Nephron progenitor cell (in vitro differentiated cells): ENCODE measurements at regions not wholly inside any gene's neighbourhood (a gene's known extent, or its start where the extent isn't known, plus 50 kb on each side); places are given as distances from the start of the nearest gene placed in this dataset.
A peak's percentile ranks its signal among the peaks of the same experiment; 100 is the strongest.
"Not testable (repeated sequence)": the region's sequence is repeated elsewhere in the genome, so short reads cannot be mapped to it uniquely, and the experiment has no call there.

ENCODE experiments used
- DNase-seq: peaks from one replicate; pipeline ENCODE4 v3.0.0; 2021
- H3K27ac Mint-ChIP-seq: 2 replicates; pipeline ENCODE4 v1.8.0; 2021; ENCODE audit warnings: mild to moderate bottlenecking, moderate library complexity, mixed read lengths
- H3K27me3 Mint-ChIP-seq: 2 replicates; pipeline ENCODE4 v1.8.0; 2021; ENCODE audit warnings: mild to moderate bottlenecking, low read depth, mixed read lengths; ENCODE audit not compliant: poor library complexity
- H3K36me3 Mint-ChIP-seq: 2 replicates; pipeline ENCODE4 v1.8.0; 2021; ENCODE audit warnings: low read depth, mixed read lengths
- H3K4me1 Mint-ChIP-seq: 2 replicates; pipeline ENCODE4 v1.8.0; 2021; ENCODE audit warnings: mixed read lengths
- H3K4me3 Mint-ChIP-seq: 2 replicates; pipeline ENCODE4 v1.8.0; 2021; ENCODE audit warnings: mild to moderate bottlenecking, moderate library complexity, mixed read lengths
- H3K9me3 Mint-ChIP-seq: 2 replicates; pipeline ENCODE4 v1.8.0; 2021; ENCODE audit warnings: mild to moderate bottlenecking, moderate library complexity, mixed read lengths
- TF ChIP-seq, protein P1 (sequence below): fragments of 200-600 bp; sonication (generic); IDR thresholded peaks from 2 replicates; pipeline ENCODE4 v1.5.0; 2021; ENCODE audit warnings: antibody characterized with exemption

- Mint-ChIP-seq H3K36me3 (no peaks in the 10 kb centered on the region), H3K27ac (no peak overlapping the region), H3K27me3 (no peaks in the 10 kb centered on the region), H3K4me1 (peaks cover 21% of the 10 kb centered on the region), H3K4me3 (no peak overlapping the region), H3K9me3 (no peaks in the 10 kb centered on the region)
- DNase-seq = no peak
- TF ChIP-seq, protein P1, sequence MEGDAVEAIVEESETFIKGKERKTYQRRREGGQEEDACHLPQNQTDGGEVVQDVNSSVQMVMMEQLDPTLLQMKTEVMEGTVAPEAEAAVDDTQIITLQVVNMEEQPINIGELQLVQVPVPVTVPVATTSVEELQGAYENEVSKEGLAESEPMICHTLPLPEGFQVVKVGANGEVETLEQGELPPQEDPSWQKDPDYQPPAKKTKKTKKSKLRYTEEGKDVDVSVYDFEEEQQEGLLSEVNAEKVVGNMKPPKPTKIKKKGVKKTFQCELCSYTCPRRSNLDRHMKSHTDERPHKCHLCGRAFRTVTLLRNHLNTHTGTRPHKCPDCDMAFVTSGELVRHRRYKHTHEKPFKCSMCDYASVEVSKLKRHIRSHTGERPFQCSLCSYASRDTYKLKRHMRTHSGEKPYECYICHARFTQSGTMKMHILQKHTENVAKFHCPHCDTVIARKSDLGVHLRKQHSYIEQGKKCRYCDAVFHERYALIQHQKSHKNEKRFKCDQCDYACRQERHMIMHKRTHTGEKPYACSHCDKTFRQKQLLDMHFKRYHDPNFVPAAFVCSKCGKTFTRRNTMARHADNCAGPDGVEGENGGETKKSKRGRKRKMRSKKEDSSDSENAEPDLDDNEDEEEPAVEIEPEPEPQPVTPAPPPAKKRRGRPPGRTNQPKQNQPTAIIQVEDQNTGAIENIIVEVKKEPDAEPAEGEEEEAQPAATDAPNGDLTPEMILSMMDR = no peak
These were observed 105.1 kb upstream of the TNPO1 start for GRCh38 chr5:72711351-72711750.

DNA sequence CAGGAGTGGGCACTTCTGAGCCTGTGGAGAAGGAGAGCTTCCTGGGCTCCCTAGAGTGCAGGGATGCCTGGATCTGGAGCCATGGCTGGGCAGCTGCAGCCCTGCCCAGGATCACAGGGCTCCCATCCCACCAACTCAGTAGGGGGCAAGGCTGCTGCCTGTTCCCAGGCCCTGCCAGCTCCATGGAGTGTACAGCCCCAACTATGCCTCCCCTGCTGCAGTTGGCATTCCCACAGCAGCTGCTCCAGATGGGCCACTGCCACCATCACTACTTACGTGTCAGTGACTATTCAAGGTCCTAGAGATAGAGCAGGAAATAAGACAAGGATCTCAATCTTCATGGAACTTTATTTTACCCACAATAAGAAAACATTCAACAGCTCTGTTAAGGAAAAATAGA, 107.1 kb upstream of the TNPO1 start:
- Mint-ChIP-seq H3K4me1 (peaks cover 21% of the 10 kb centered on the region), H3K27ac (no peak overlapping the region), H3K27me3 (no peaks in the 10 kb centered on the region), H3K9me3 (no peaks in the 10 kb centered on the region), H3K36me3 (no peaks in the 10 kb centered on the region), H3K4me3 (no peak overlapping the region)
- no peak for DNase-seq
- TF ChIP-seq, protein P1 = no peak

GRCh38 chr5:72705178-72705577, 111.3 kb upstream of the TNPO1 start:
- no peak for DNase-seq
- H3K27ac Mint-ChIP-seq = no peak overlapping the region
- no peak overlapping the region for H3K4me3 Mint-ChIP-seq
- TF ChIP-seq, protein P1 = no peak
- H3K27me3 Mint-ChIP-seq = no peaks in the 10 kb centered on the region
- no peaks in the 10 kb centered on the region for H3K36me3 Mint-ChIP-seq
- H3K9me3 Mint-ChIP-seq = peaks cover 14% of the 10 kb centered on the region
- peaks cover 26% of the 10 kb centered on the region for H3K4me1 Mint-ChIP-seq

DNA sequence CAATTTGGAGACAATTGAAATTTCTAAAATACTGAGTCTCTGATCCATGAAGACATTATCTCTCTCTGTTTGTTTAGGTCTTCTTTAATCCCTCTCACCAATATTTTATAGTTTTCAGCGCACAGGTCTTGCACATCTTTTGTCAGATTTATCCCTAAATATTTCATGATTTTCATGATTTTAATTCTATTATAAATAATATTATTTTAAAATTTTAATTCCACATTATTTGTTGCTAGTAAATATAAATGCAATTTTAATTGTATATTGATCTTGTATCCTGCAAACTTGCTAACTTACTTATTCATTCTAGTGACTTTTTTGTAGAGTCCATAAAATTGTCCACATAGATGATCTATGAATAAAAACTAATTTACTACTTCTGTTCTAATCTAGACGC, 112.6 kb upstream of the TNPO1 start:
- Mint-ChIP-seq H3K27ac (no peak overlapping the region), H3K27me3 (no peaks in the 10 kb centered on the region)
- TF ChIP-seq, protein P1 = no peak

GRCh38 chr5:72702881-72703434, 113.5 kb upstream of the TNPO1 start:
- H3K27ac Mint-ChIP-seq = peak overlapping the region; percentile 92
- peaks cover 14% of the 10 kb centered on the region for H3K9me3 Mint-ChIP-seq
- no peaks in the 10 kb centered on the region for H3K27me3 Mint-ChIP-seq
- no peak overlapping the region for H3K4me3 Mint-ChIP-seq
- TF ChIP-seq, protein P1 = no peak
- H3K36me3 Mint-ChIP-seq = no peaks in the 10 kb centered on the region
- peak; percentile 11 for DNase-seq
- peaks cover 27% of the 10 kb centered on the region for H3K4me1 Mint-ChIP-seq

More for the DNA sequence above, 112.6 kb upstream of the TNPO1 start:
- Mint-ChIP-seq H3K36me3 (no peaks in the 10 kb centered on the region), H3K4me1 (peaks cover 18% of the 10 kb centered on the region), H3K4me3 (no peak overlapping the region), H3K9me3 (peaks cover 14% of the 10 kb centered on the region)
- DNase-seq = no peak

- not testable (repeated sequence) for H3K4me3 Mint-ChIP-seq
These were observed 114.4 kb upstream of the TNPO1 start for GRCh38 chr5:72702105-72702504.

More at GRCh38 chr5:72702105-72702504, 114.4 kb upstream of the TNPO1 start:
- Mint-ChIP-seq H3K4me1 (peaks cover 27% of the 10 kb centered on the region), H3K9me3 (peaks cover 14% of the 10 kb centered on the region)
- not testable (repeated sequence) for H3K27ac Mint-ChIP-seq, DNase-seq, H3K36me3 Mint-ChIP-seq, H3K27me3 Mint-ChIP-seq
